ENCODE measurements at regions not wholly inside any gene's neighbourhood (a gene's known extent, or its start where the extent isn't known, plus 50 kb on each side); places are given as distances from the start of the nearest gene placed in this dataset.

DNA sequence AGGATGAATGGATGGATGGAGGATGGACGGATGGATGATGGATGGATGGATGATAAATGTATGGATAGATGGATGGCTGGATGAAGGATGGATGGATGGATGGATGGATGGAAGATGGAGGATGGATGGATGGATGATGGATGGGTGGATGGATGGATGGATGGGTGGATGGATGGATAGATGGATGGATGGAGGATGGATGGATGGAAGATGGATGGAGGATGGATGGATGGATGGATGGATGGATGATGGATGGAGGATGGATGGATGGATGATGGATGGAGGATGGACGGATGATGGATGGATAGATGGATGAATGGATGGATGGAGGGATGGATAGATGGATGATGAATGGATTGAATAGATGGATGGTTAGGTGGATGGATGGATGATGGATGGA, 210.6 kb upstream of the IGF1R start:
- Histone ChIP-seq H3K9me3 (ENCODE audit: insufficient read depth, low read length) (no peaks in the 10 kb centered on the region), H3K9me2 (replicated peaks; ENCODE audit: insufficient read depth, low read length) (no peaks in the 10 kb centered on the region), H3F3A (ENCODE audit: insufficient read depth) (no peaks in the 10 kb centered on the region), H3K79me2 (ENCODE audit: insufficient read depth, low read length) (no peaks in the 10 kb centered on the region), H3K27ac (ENCODE audit: low read depth, low read length) (no peak overlapping the region), H3K9ac (ENCODE audit: low read length) (no peak overlapping the region), H4K20me1 (ENCODE audit: low read depth, low read length) (no peaks in the 10 kb centered on the region), H3K4me3 (ENCODE audit: insufficient read depth, low read length, poor library complexity, severe bottlenecking) (no peak overlapping the region), H2AFZ (ENCODE audit: low read depth, low read length, severe bottlenecking) (no peak overlapping the region), H3K36me3 (ENCODE audit: low read length) (no peaks in the 10 kb centered on the region), H3K4me2 (ENCODE audit: low read depth, low read length, poor library complexity, severe bottlenecking) (no peak overlapping the region), H3K27me3 (ENCODE audit: low read length) (no peaks in the 10 kb centered on the region)
- TF ChIP-seq EZH2phosphoT487 (conservative IDR thresholded peaks at IDR 0.05; ENCODE audit: low read length), result no peak
- TF ChIP-seq, protein P1, sequence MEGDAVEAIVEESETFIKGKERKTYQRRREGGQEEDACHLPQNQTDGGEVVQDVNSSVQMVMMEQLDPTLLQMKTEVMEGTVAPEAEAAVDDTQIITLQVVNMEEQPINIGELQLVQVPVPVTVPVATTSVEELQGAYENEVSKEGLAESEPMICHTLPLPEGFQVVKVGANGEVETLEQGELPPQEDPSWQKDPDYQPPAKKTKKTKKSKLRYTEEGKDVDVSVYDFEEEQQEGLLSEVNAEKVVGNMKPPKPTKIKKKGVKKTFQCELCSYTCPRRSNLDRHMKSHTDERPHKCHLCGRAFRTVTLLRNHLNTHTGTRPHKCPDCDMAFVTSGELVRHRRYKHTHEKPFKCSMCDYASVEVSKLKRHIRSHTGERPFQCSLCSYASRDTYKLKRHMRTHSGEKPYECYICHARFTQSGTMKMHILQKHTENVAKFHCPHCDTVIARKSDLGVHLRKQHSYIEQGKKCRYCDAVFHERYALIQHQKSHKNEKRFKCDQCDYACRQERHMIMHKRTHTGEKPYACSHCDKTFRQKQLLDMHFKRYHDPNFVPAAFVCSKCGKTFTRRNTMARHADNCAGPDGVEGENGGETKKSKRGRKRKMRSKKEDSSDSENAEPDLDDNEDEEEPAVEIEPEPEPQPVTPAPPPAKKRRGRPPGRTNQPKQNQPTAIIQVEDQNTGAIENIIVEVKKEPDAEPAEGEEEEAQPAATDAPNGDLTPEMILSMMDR (IDR thresholded peaks at IDR 0.05; ENCODE audit: insufficient read depth, low read length, poor library complexity, severe bottlenecking), result no peak

DNA sequence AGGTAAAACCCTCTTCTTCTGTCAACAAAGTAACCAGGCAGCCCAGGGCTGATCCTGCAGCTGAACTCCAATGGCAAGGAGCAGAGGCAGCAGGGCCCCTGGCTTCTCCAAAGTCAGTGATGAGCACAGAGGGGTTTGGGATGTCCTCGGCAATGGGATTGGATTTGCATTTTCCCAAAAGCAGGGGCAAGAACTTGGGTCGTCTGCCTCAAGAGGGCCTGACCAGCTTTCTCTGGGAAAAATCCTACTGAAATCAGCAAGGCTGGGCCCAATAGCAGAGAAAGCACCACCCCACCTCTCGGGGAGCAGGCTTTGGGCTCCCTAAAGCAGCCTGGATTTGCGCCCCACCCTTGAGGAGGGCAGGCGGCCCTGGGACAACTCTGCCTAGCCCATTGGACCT, 210.0 kb upstream of the IGF1R start:
- Histone ChIP-seq H3K9me3 (ENCODE audit: insufficient read depth, low read length) (no peaks in the 10 kb centered on the region), H4K20me1 (ENCODE audit: low read depth, low read length) (no peaks in the 10 kb centered on the region), H3F3A (ENCODE audit: insufficient read depth) (no peaks in the 10 kb centered on the region), H3K27me3 (ENCODE audit: low read length) (no peaks in the 10 kb centered on the region), H3K79me2 (ENCODE audit: insufficient read depth, low read length) (no peaks in the 10 kb centered on the region), H3K4me2 (ENCODE audit: low read depth, low read length, poor library complexity, severe bottlenecking) (no peak overlapping the region), H3K9me2 (replicated peaks; ENCODE audit: insufficient read depth, low read length) (no peaks in the 10 kb centered on the region), H3K4me3 (ENCODE audit: insufficient read depth, low read length, poor library complexity, severe bottlenecking) (no peak overlapping the region), H3K36me3 (ENCODE audit: low read length) (no peaks in the 10 kb centered on the region), H3K27ac (ENCODE audit: low read depth, low read length) (no peak overlapping the region), H2AFZ (ENCODE audit: low read depth, low read length, severe bottlenecking) (no peak overlapping the region), H3K9ac (ENCODE audit: low read length) (no peak overlapping the region)
- TF ChIP-seq, protein P1 (IDR thresholded peaks at IDR 0.05; ENCODE audit: insufficient read depth, low read length, poor library complexity, severe bottlenecking), result no peak
- no peak for TF ChIP-seq EZH2phosphoT487 (conservative IDR thresholded peaks at IDR 0.05; ENCODE audit: low read length)

DNA sequence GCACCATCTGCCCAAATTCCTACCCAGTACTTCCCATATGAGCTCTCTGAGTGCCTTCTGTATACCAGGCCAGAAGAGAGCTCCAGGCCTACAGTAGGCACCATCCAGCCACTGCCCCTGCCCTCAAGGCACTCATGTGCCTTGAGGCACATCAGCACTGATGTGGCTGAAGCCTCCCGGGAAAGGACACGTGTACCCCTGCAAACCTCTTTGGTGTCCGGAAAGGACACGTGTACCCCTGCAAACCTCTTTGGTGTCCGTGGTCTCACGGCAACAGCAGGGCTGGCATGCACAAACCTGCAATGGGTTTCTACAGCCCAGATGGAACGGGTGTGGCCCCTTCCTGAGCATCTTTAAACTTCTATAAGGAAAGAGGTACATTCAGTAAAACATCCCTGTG, 209.4 kb upstream of the IGF1R start:
- no peaks in the 10 kb centered on the region for H3K79me2 ChIP-seq (ENCODE audit: insufficient read depth, low read length)
- H4K20me1 ChIP-seq (ENCODE audit: low read depth, low read length), result no peaks in the 10 kb centered on the region
- H3K27ac ChIP-seq (ENCODE audit: low read depth, low read length), result no peak overlapping the region
- H3K9ac ChIP-seq (ENCODE audit: low read length), result no peak overlapping the region
- H3K27me3 ChIP-seq (ENCODE audit: low read length), result no peaks in the 10 kb centered on the region
- no peaks in the 10 kb centered on the region for H3K9me3 ChIP-seq (ENCODE audit: insufficient read depth, low read length)
- TF ChIP-seq, protein P1 (IDR thresholded peaks at IDR 0.05; ENCODE audit: insufficient read depth, low read length, poor library complexity, severe bottlenecking), result no peak
- no peak for TF ChIP-seq EZH2phosphoT487 (conservative IDR thresholded peaks at IDR 0.05; ENCODE audit: low read length)
- no peak overlapping the region for H3K4me2 ChIP-seq (ENCODE audit: low read depth, low read length, poor library complexity, severe bottlenecking)
- H3K36me3 ChIP-seq (ENCODE audit: low read length), result no peaks in the 10 kb centered on the region
- no peaks in the 10 kb centered on the region for H3F3A ChIP-seq (ENCODE audit: insufficient read depth)
- H2AFZ ChIP-seq (ENCODE audit: low read depth, low read length, severe bottlenecking), result no peak overlapping the region
- H3K4me3 ChIP-seq (ENCODE audit: insufficient read depth, low read length, poor library complexity, severe bottlenecking), result no peak overlapping the region
- H3K9me2 ChIP-seq (replicated peaks; ENCODE audit: insufficient read depth, low read length), result no peaks in the 10 kb centered on the region
